Muscle layer of duodenum (tissue), 2 donors: ENCODE measurements at regions not wholly inside any gene's neighbourhood (a gene's known extent, or its start where the extent isn't known, plus 50 kb on each side); places are given as distances from the start of the nearest gene placed in this dataset.

Experiments
- H3K27ac ChIP-seq: one replicate; pipeline ENCODE4 v1.7.0; 2013; ENCODE audit warnings: mild to moderate bottlenecking, low read length
- H3K27me3 ChIP-seq: one replicate; pipeline ENCODE4 v1.7.0; 2013; ENCODE audit warnings: low read depth, mild to moderate bottlenecking, control low read depth, low read length
- H3K36me3 ChIP-seq, 2 donors: one replicate each; pipeline ENCODE4 v1.7.0; 2013; ENCODE audit warnings: low read length in 2 of 2, control low read depth in 1 of 2, mild to moderate bottlenecking in 1 of 2; ENCODE audit not compliant: insufficient read depth in 2 of 2, control insufficient read depth in 1 of 2
- H3K4me1 ChIP-seq, 2 donors: one replicate each; pipeline ENCODE4 v1.7.0; 2013; ENCODE audit warnings: low read length in 2 of 2, mild to moderate bottlenecking in 2 of 2, control low read depth in 1 of 2, moderate library complexity in 1 of 2; ENCODE audit not compliant: insufficient read depth in 2 of 2, control insufficient read depth in 1 of 2
- H3K4me3 ChIP-seq, 2 donors: one replicate each; pipeline ENCODE4 v1.7.0; 2013; ENCODE audit warnings: low read length in 2 of 2, low read depth in 1 of 2, mild to moderate bottlenecking in 1 of 2
- H3K9me3 ChIP-seq, 2 donors: one replicate each; pipeline ENCODE4 v1.7.0; 2013; ENCODE audit warnings: low read length in 2 of 2, control low read depth in 1 of 2, mild to moderate bottlenecking in 1 of 2; ENCODE audit not compliant: control insufficient read depth in 1 of 2
- donor health status: healthy.

- no peak overlapping the region for H3K27ac ChIP-seq
- no peak overlapping the region for H3K4me3 ChIP-seq
- H3K36me3 ChIP-seq = no peaks in the 10 kb centered on the region
- H3K27me3 ChIP-seq = no peaks in the 10 kb centered on the region
- no peaks in the 10 kb centered on the region for H3K4me1 ChIP-seq
- peaks cover 0 to 1% of the 10 kb centered on the region in 2 donors for H3K9me3 ChIP-seq
Measured at GRCh38 chr6:105769987-105770386, 316.1 kb upstream of the PRDM1 start.

GRCh38 chr6:105769197-105769596 is 316.9 kb upstream of the PRDM1 start:
- Histone ChIP-seq H3K4me3 (no peak overlapping the region), H3K36me3 (no peaks in the 10 kb centered on the region), H3K27ac (no peak overlapping the region), H3K27me3 (no peaks in the 10 kb centered on the region), H3K9me3 (no peaks in the 10 kb centered on the region), H3K4me1 (no peaks in the 10 kb centered on the region)

- Histone ChIP-seq H3K27ac (no peak overlapping the region), H3K27me3 (no peaks in the 10 kb centered on the region), H3K4me1 (no peaks in the 10 kb centered on the region), H3K36me3 (no peaks in the 10 kb centered on the region), H3K9me3 (no peaks in the 10 kb centered on the region), H3K4me3 (no peak overlapping the region)
Measured at GRCh38 chr6:105767541-105767940, 318.6 kb upstream of the PRDM1 start.

- Histone ChIP-seq H3K36me3 (no peaks in the 10 kb centered on the region), H3K27me3 (no peaks in the 10 kb centered on the region), H3K27ac (no peak overlapping the region), H3K4me1 (peaks cover 0 to under 1% of the 10 kb centered on the region in 2 donors), H3K4me3 (no peak overlapping the region), H3K9me3 (no peaks in the 10 kb centered on the region)
Measured at GRCh38 chr6:105765239-105765638, 320.9 kb upstream of the PRDM1 start.

- H3K27ac ChIP-seq = no peak overlapping the region
- peaks cover 0 to 9% of the 10 kb centered on the region in 2 donors for H3K4me1 ChIP-seq
- no peaks in the 10 kb centered on the region for H3K9me3 ChIP-seq
- H3K27me3 ChIP-seq = no peaks in the 10 kb centered on the region
- H3K4me3 ChIP-seq = no peak overlapping the region
- no peaks in the 10 kb centered on the region for H3K36me3 ChIP-seq
Measured at GRCh38 chr6:105764315-105764714, 321.8 kb upstream of the PRDM1 start.

GRCh38 chr6:105763866-105764265 is 322.3 kb upstream of the PRDM1 start:
- no peaks in the 10 kb centered on the region for H3K9me3 ChIP-seq
- H3K4me3 ChIP-seq = no peak overlapping the region
- H3K36me3 ChIP-seq = no peaks in the 10 kb centered on the region
- H3K4me1 ChIP-seq = peaks cover 0 to 10% of the 10 kb centered on the region in 2 donors
- H3K27ac ChIP-seq = no peak overlapping the region
- H3K27me3 ChIP-seq = no peaks in the 10 kb centered on the region

GRCh38 chr6:105760746-105761145 is 325.4 kb upstream of the PRDM1 start:
- Histone ChIP-seq H3K4me1 (peaks cover 0 to 10% of the 10 kb centered on the region in 2 donors), H3K27ac (no peak overlapping the region), H3K36me3 (no peaks in the 10 kb centered on the region), H3K4me3 (no peak overlapping the region), H3K27me3 (no peaks in the 10 kb centered on the region), H3K9me3 (no peaks in the 10 kb centered on the region)

- H3K27me3 ChIP-seq = no peaks in the 10 kb centered on the region
- no peaks in the 10 kb centered on the region for H3K36me3 ChIP-seq
- no peak overlapping the region for H3K4me3 ChIP-seq
- no peaks in the 10 kb centered on the region for H3K9me3 ChIP-seq
- no peak overlapping the region for H3K27ac ChIP-seq
- peaks cover 0 to 10% of the 10 kb centered on the region in 2 donors for H3K4me1 ChIP-seq
Measured at GRCh38 chr6:105759946-105760345, 326.2 kb upstream of the PRDM1 start.

- H3K27ac ChIP-seq = no peak overlapping the region
- no peaks in the 10 kb centered on the region for H3K27me3 ChIP-seq
- no peaks in the 10 kb centered on the region for H3K36me3 ChIP-seq
- H3K4me3 ChIP-seq = no peak overlapping the region
- H3K4me1 ChIP-seq = peaks cover 0 to 10% of the 10 kb centered on the region in 2 donors
- no peaks in the 10 kb centered on the region for H3K9me3 ChIP-seq
Measured at GRCh38 chr6:105759015-105759414, 327.1 kb upstream of the PRDM1 start.

- H3K9me3 ChIP-seq = no peaks in the 10 kb centered on the region
- no peaks in the 10 kb centered on the region for H3K27me3 ChIP-seq
- no peak overlapping the region for H3K27ac ChIP-seq
- peaks cover 0 to 15% of the 10 kb centered on the region in 2 donors for H3K4me1 ChIP-seq
- no peak overlapping the region for H3K4me3 ChIP-seq
- no peaks in the 10 kb centered on the region for H3K36me3 ChIP-seq
Measured at GRCh38 chr6:105757512-105758200, 328.5 kb upstream of the PRDM1 start.

GRCh38 chr6:105755885-105756284 is 330.3 kb upstream of the PRDM1 start:
- no peaks in the 10 kb centered on the region for H3K9me3 ChIP-seq
- H3K27ac ChIP-seq = no peak overlapping the region
- H3K27me3 ChIP-seq = no peaks in the 10 kb centered on the region
- H3K4me1 ChIP-seq = peaks cover 0 to 15% of the 10 kb centered on the region in 2 donors
- no peak overlapping the region for H3K4me3 ChIP-seq
- no peaks in the 10 kb centered on the region for H3K36me3 ChIP-seq

- Histone ChIP-seq H3K27ac (no peak overlapping the region), H3K36me3 (no peaks in the 10 kb centered on the region), H3K4me3 (no peak overlapping the region), H3K9me3 (no peaks in the 10 kb centered on the region), H3K4me1 (peaks cover 0 to 4% of the 10 kb centered on the region in 2 donors), H3K27me3 (no peaks in the 10 kb centered on the region)
Measured at GRCh38 chr6:105753620-105754211, 332.4 kb upstream of the PRDM1 start.
